Pons (tissue), 1 donor: ENCODE measurements at regions not wholly inside any gene's neighbourhood (a gene's known extent, or its start where the extent isn't known, plus 50 kb on each side); places are given as distances from the start of the nearest gene placed in this dataset.
"Not testable (repeated sequence)": the region's sequence is repeated elsewhere in the genome, so short reads cannot be mapped to it uniquely, and the experiment has no call there.

ENCODE experiments used
- DNase-seq: peaks from one replicate; pipeline ENCODE4 v3.0.0-alpha.2; 2016; ENCODE audit warnings: low spot score

DNA sequence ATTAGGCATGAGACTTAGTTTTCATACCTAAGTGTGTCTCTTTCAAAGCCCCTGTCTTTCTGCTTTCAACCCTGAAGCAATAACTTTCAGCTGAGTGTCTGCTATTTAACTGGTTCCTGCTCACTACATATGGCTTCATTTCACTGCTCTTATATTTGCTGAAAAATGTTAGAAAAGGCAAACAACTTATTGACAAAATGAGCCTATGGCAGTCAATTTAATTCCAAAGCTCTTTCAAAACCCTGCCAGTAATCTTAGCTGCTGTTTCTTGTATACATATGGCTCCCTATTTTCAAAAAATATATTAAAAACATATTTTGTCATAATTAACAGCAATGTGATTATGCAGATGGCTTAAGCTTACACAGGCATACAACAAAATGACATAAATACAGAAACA, 334.1 kb upstream of the MGAT4C start:
- DNase-seq: no peak

DNA sequence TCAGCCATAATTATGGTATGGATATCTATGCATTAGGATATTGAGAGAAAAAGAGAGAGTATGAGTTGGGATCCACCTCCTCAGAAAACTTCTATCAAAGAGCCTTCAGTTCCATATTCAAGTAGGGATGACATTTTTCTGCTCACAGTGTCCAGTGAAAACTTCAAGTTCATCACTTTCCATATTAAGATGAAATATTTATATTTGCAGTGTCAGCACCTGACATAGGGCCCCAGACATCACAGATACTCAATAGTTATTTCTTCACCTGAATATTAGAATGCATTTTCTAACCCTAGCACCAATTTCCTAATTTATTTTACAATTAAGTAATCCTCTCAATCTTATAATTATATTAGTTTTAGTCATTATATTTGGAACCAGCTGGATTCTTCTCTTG, 318.0 kb upstream of the MGAT4C start:
- no peak for DNase-seq

GRCh38 chr12:86572455-86572854, 316.3 kb upstream of the MGAT4C start:
- no peak for DNase-seq

- no peak for DNase-seq
These were observed 308.8 kb upstream of the MGAT4C start for GRCh38 chr12:86565038-86565437.

- DNase-seq: not testable (repeated sequence)
These were observed 299.3 kb upstream of the MGAT4C start for GRCh38 chr12:86555491-86555890.

DNA sequence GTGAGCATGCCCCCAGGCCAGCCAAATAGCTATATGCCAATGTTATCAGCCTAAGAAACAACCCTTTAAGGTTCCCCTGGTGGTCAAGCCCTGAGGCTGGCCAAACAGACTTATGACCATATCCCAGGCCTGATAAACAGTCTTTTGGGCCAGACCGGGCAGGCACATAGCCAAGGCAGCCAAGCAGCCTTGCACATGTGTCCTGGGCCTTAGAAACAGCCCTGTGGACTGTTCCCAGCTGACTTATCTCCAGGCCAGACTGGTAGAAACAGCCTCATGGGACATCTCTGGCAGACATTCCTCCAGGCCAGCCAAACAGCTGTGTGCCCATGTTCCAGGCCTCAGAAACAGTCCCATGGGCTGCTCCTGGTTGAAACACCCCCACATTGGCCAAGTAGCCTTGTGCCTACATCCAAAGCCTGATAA, 295.0 kb upstream of the MGAT4C start:
- no peak for DNase-seq

DNA sequence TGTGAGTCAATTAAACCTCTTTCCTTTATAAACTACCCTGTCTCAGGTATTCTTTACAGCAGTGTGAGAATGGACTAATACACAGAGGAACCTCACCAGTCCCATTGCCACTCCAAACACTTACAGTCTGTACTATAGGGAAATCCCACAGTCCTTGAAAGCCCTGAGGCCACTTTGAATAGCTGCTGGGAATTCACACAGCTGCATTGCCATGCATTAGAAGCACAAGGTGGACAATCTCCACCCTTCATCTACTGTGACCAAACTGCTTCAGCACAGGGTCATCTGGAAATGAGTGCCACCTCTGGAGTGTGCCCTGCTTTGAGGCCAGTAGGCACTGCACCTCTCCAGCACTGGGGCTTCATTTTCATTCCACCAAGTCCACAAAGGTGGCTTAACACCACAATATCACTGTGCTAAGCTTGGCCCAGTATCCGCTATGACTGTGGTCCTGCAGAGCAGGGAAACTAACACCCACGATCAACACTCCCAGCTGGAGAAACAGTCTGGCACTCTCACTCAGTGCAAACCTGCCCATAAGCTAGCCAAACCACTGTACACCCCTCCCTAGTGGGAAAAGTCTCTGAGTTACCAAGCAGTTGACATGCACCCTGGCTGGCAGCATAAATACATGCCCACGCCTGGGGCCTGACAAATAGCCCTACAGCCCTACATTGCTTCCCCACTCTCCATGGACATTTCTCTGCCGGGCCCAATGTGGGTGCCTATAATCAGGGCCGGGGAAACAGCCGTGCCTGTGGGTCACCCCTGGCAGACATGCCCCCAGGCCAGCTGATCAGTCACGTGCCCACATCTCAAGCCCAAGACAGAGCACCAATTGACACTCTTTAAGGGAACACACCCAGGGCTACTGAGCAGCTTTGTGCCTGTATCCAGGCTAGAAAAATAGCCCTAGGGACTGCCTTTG, 294.3 kb upstream of the MGAT4C start:
- DNase-seq: no peak

DNA sequence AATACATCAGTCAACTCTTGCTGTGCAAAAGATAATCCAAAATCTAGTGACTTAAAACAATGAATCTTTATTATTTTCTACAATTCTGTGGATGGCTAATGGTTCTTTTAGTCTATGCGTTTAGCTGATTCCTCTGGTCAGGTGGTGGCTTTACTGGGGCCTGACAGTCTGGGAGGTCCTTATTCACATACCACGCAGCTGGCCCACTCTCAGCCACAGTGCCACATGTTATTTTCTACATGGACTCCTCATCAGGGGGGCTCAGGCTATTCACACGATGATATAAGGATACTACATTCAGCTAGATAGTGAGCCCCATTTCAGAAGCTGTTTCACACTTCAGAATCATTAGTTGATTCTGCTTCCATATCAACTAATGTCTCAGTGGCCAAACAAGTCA, 287.5 kb upstream of the MGAT4C start:
- DNase-seq: no peak

- DNase-seq: no peak
These were observed 274.9 kb upstream of the MGAT4C start for GRCh38 chr12:86530996-86531655.

GRCh38 chr12:86526060-86526595, 269.9 kb upstream of the MGAT4C start:
- no peak for DNase-seq

GRCh38 chr12:86523844-86524243, 267.7 kb upstream of the MGAT4C start:
- no peak for DNase-seq

DNA sequence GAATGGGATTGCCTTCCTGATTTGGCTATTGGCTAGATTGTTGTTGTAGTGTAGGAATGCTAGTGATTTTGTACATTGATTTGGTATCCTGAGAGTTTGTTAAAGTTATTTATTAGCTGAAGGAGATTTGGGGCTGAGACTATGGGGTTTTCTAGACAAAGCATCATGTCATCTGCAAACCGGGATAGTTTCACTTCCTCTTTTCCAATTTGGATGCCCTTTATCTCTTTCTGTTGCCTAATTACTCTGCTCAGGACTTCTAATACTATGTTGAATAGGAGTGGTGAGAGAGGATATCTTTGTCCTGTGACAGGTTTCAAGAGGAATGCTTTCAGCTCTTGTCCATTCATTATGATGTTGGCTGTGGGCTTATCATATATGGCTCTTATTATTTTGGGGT, 265.7 kb upstream of the MGAT4C start:
- DNase-seq: no peak

DNA sequence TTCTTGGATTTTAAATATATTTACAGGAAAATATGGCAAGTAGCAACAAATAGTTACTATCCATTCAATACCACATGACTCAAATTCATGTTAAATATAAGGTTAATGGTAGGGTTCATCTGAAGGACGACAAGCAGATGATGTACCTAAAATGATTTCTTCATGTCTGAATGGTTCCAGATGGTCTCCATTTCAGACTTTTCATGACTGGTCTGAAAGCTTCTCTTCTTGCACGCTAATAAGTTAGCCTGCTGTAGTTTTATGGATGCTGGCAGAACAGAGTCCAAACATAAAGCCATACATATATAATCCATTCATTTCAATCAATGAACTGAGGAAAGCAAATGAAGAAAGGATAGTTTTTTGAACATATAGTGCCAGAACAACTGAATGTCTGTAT, 257.0 kb upstream of the MGAT4C start:
- no peak for DNase-seq

- DNase-seq: no peak
These were observed 240.4 kb upstream of the MGAT4C start for GRCh38 chr12:86496595-86496994.

DNA sequence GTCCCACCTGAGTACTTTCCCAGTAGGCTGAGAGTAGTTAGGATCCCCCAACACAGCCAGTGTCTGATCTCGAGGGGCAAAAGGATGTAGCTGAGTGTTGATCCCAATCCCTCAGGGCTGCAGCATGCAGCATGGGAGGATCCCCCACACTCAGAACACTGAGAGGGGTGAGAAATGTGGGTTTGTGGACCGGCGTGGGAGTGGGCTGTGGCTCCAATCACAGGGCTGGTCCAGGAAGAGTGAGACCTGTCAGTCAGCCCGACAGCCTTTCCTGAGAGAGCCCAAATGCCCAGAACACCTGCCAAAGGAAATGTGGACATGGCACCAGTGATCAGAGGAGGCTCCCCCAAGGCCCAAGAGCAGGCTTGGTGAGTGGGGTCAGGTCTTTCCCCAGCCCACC, 228.3 kb upstream of the MGAT4C start:
- DNase-seq: no peak

GRCh38 chr12:86473231-86473630, 217.0 kb upstream of the MGAT4C start:
- DNase-seq: no peak

- no peak for DNase-seq
These were observed 200.6 kb upstream of the MGAT4C start for GRCh38 chr12:86456776-86457175.

- DNase-seq: no peak
These were observed 200.1 kb upstream of the MGAT4C start for GRCh38 chr12:86456241-86456640.

DNA sequence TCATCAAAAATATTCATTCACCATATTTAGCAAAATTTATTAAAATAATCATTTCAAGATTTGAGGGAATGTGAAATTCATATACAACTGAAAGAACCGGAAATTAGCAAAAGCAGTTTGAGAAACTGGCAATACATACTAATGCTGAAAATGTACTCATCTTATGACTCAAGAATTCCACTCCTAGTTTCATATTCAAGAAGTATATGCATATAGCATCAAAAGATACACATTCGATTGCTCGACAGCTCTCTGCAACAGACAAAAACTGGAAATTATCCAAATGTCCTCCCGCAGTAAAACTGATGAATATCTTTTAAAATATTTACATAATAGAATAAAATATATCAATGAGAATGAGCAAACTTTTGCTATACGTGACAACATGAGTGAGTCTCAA, 189.2 kb upstream of the MGAT4C start:
- DNase-seq: no peak

DNA sequence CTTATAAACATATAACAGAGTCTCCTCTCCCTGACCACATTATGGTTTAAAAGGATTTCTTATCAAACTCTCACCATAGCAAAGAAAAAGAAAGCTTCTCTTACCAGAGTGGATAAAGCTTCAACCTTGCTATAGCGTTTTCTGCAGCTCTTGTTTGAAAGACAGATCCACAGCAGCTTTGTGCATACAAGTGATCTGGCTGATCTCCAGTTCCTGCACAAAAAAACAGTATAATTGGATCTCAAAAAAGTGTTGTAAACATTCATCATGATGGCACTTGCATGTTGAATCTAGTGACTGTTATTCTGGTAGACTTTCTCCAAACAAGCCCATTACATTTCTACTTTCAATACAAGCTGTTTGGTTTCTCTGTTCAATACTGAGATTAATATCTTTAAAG, 178.9 kb upstream of the MGAT4C start:
- DNase-seq: peak; percentile 7

DNA sequence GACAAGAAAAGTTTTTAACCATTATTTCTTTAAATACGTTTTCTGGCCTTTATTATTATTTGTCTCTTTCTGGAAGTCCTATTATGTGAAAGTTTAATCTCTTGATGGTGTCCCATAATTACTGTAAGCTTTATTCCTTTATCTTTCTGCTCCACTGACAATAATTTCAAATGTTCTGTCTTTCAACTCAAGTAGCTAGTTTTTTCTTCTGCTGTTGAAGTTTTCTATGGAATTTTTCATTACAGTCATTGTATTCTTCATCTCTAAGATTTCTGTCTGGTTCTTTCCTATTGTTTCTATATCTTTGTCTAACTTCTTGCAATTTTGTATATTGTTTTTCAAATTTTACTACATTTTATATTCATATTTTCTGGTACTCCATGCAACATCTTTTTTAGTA, 173.6 kb upstream of the MGAT4C start:
- no peak for DNase-seq

GRCh38 chr12:86421333-86421732, 165.1 kb upstream of the MGAT4C start:
- DNase-seq: no peak

- no peak for DNase-seq
These were observed 158.0 kb upstream of the MGAT4C start for GRCh38 chr12:86414201-86414600.
